Left ventricle myocardium inferior (tissue), 1 donor: ENCODE measurements at regions not wholly inside any gene's neighbourhood (a gene's known extent, or its start where the extent isn't known, plus 50 kb on each side); places are given as distances from the start of the nearest gene placed in this dataset.

Experiments used
- DNase-seq: peaks from one replicate; pipeline ENCODE4 v3.0.0-alpha.2; 2020
- H3K27ac ChIP-seq: fragments of 200-600 bp; replicated peaks from 2 replicates; pipeline ENCODE4 v1.8.0; 2021
- H3K27me3 ChIP-seq: fragments of 200-600 bp; 2 replicates; pipeline ENCODE4 v1.8.0; 2021; ENCODE audit warnings: low read depth
- H3K36me3 ChIP-seq: fragments of 200-600 bp; 2 replicates; pipeline ENCODE4 v1.8.0; 2021
- H3K4me1 ChIP-seq: fragments of 200-600 bp; 2 replicates; pipeline ENCODE4 v1.8.0; 2021
- H3K4me3 ChIP-seq: fragments of 200-600 bp; 2 replicates; pipeline ENCODE4 v1.8.0; 2021; ENCODE audit warnings: mild to moderate bottlenecking, moderate library complexity
- H3K9me3 ChIP-seq: fragments of 200-600 bp; replicated peaks from 2 replicates; pipeline ENCODE4 v1.8.0; 2021
- intact Hi-C: fragments of 100-400 bp; cut with micrococcal nuclease; formaldehyde crosslinking; loops from one replicate; pipeline ENCODE4 v1.11.0; 2022
- TF ChIP-seq, protein P1 (sequence below): fragments of 200-600 bp; IDR thresholded peaks from 2 replicates; pipeline ENCODE4 v1.8.0; 2021; ENCODE audit warnings: antibody characterized with exemption, mild to moderate bottlenecking, borderline replicate concordance
- donor health status: DM: no; HTN: yes; CAD: no; lungs with severe emphysema.

DNA sequence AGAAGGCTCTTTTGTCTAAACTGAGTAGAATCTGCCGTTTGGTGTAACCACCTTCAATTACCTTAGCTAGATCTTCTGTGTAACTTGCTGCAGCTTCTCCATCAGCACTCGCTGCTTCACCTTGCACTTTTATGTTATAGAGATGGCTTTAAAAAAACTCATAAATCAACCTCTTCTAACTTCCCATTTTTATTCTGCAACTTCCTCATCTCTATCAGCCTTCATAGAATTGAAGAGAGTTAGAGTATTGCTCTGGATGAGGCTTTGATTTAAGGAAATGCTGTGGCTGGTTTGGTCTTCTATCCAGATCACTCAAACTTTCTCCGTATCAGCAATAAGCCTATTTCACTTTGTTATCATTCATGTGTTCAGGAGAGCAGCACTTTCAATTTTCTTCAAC, 1131.9 kb upstream of the CELF2 start:
- no peaks in the 10 kb centered on the region for H3K27me3 ChIP-seq
- H3K36me3 ChIP-seq = no peaks in the 10 kb centered on the region
- H3K9me3 ChIP-seq = peaks cover 32% of the 10 kb centered on the region
- no peak for DNase-seq
- TF ChIP-seq, protein P1, sequence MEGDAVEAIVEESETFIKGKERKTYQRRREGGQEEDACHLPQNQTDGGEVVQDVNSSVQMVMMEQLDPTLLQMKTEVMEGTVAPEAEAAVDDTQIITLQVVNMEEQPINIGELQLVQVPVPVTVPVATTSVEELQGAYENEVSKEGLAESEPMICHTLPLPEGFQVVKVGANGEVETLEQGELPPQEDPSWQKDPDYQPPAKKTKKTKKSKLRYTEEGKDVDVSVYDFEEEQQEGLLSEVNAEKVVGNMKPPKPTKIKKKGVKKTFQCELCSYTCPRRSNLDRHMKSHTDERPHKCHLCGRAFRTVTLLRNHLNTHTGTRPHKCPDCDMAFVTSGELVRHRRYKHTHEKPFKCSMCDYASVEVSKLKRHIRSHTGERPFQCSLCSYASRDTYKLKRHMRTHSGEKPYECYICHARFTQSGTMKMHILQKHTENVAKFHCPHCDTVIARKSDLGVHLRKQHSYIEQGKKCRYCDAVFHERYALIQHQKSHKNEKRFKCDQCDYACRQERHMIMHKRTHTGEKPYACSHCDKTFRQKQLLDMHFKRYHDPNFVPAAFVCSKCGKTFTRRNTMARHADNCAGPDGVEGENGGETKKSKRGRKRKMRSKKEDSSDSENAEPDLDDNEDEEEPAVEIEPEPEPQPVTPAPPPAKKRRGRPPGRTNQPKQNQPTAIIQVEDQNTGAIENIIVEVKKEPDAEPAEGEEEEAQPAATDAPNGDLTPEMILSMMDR = no peak
- no peak overlapping the region for H3K4me3 ChIP-seq
- no peaks in the 10 kb centered on the region for H3K4me1 ChIP-seq
- intact Hi-C loops = no loop called here
- H3K27ac ChIP-seq = no peak overlapping the region

DNA sequence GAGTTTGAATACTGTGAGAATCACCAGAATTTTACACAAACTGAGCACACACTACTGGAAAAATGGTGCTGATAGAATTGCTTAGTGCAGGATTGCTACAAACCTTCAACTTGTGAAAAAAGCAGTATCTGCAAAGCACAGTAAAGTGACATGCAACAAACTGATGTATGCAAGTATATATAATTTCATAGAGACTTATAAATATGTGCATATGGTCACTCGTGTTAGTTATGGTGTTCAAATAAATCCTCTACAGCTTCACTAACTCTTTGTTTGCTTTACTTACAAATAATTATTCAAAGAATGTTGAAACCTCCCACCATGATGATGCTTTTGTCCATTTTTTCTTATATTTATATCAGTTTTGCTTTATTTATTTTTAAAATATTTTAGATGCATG, 1130.9 kb upstream of the CELF2 start:
- Histone ChIP-seq H3K9me3 (peaks cover 23% of the 10 kb centered on the region), H3K27ac (no peak overlapping the region), H3K4me3 (no peak overlapping the region), H3K36me3 (no peaks in the 10 kb centered on the region), H3K4me1 (no peaks in the 10 kb centered on the region), H3K27me3 (no peaks in the 10 kb centered on the region)
- intact Hi-C loops = no loop called here
- TF ChIP-seq, protein P1 = no peak
- DNase-seq = no peak

DNA sequence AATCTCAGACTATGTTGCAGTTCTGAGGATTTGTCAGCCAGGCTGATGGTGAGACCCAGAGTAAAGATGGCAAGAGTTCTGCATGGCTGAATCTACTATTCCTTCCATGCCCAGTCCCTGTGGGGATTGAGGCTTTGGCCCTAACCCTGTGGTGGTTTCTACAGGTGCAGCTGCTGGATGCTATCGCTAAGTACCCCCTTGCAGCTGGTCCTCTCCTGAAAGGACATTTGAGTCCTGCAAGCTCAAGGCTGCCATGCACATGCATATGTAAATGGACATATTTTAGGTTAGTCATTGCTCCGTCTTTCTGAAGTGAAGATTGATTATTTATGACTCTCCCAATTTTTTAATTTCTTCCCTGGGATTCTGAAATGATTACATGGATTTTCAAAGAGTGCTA, 1122.2 kb upstream of the CELF2 start:
- no peak overlapping the region for H3K27ac ChIP-seq
- H3K4me1 ChIP-seq = no peaks in the 10 kb centered on the region
- H3K4me3 ChIP-seq = no peak overlapping the region
- H3K9me3 ChIP-seq = peaks cover 7% of the 10 kb centered on the region
- no peaks in the 10 kb centered on the region for H3K27me3 ChIP-seq
- no peak for DNase-seq
- H3K36me3 ChIP-seq = no peaks in the 10 kb centered on the region
- intact Hi-C loops = no loop called here
- TF ChIP-seq, protein P1 = no peak

DNA sequence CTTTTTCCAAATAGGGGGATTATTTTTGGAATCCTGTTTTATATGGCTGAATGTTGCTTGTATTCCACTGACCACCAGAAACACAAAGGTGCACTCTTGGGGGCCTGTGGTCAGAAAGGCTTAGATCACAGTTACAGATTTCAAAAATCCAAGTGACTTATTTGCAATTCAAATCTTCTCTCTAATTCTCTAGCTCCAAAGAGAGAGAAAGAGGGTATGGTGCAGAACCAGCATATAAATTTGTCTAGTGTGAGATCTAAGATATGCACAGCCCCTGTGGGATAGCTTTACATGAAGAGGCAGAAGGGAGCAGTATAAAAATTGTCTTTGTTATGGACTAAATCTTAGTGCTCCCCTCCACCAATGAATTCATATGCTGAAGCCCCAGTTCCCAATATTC, 1121.7 kb upstream of the CELF2 start:
- peaks cover 7% of the 10 kb centered on the region for H3K9me3 ChIP-seq
- H3K36me3 ChIP-seq = no peaks in the 10 kb centered on the region
- no peak for DNase-seq
- no peak overlapping the region for H3K4me3 ChIP-seq
- TF ChIP-seq, protein P1 = no peak
- intact Hi-C loops = no loop called here
- no peak overlapping the region for H3K27ac ChIP-seq
- no peaks in the 10 kb centered on the region for H3K4me1 ChIP-seq
- no peaks in the 10 kb centered on the region for H3K27me3 ChIP-seq

DNA sequence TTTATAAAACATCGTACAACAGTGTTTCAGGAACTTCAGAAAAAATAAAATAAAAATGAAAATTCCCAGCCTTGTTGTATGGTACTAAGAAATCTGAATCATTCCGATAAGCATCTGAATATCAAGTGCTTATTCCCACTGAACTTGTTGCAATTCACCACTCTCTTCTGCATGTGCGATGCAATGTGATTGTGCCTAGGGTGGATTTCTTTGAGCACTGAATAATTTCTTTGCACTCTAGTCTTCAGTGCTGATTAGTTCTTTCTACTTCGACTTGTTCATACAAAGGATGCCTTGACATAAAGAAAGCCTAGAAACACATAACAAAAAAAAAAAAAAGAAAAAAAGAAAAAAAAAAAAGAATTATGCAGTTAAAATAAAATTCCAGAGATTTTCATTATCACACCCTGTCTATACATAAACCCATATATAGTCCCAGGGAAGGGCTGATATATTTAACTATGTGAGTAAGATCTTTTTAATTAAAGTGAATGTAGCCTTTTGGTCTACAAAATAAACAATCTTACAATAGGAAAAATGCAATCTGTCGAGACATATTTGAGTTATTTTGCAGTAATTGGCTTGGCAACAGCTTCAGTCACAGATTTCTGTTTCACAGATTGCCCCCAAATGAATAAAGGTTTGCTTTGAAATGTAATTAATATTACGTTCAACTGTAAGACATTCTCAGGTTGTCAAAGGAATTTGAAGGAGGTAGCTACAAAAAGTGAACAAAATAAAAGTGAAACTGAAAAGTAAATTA, 1118.9 kb upstream of the CELF2 start:
- TF ChIP-seq, protein P1 = no peak
- intact Hi-C loops = no loop called here
- H3K27ac ChIP-seq = no peak overlapping the region
- H3K27me3 ChIP-seq = no peaks in the 10 kb centered on the region
- DNase-seq = no peak
- no peaks in the 10 kb centered on the region for H3K9me3 ChIP-seq
- H3K36me3 ChIP-seq = no peaks in the 10 kb centered on the region
- H3K4me1 ChIP-seq = no peaks in the 10 kb centered on the region
- H3K4me3 ChIP-seq = no peak overlapping the region
